KMS-11 (cell line): ENCODE measurements at regions not wholly inside any gene's neighbourhood (a gene's known extent, or its start where the extent isn't known, plus 50 kb on each side); places are given as distances from the start of the nearest gene placed in this dataset.

Experiments used
- H2AFZ ChIP-seq: fragments of 200-600 bp; sonication (generic); 2 replicates; pipeline ENCODE4 v1.6.1; 2016; ENCODE audit warnings: antibody characterized with exemption, mixed run types, low read depth
- H3K27ac ChIP-seq: fragments of 200-600 bp; sonication (generic); 2 replicates; pipeline ENCODE4 v1.6.1; 2016; ENCODE audit warnings: mild to moderate bottlenecking, mixed run types
- H3K27me3 ChIP-seq: fragments of 200-600 bp; sonication (generic); 2 replicates; pipeline ENCODE4 v1.6.1; 2017; ENCODE audit warnings: mild to moderate bottlenecking, low read depth, mixed run types, moderate library complexity; ENCODE audit not compliant: insufficient read depth
- H3K36me3 ChIP-seq: fragments of 200-600 bp; sonication (generic); 2 replicates; pipeline ENCODE4 v1.6.1; 2017; ENCODE audit warnings: mild to moderate bottlenecking, mixed run types; ENCODE audit not compliant: insufficient read depth
- H3K4me1 ChIP-seq: fragments of 200-600 bp; sonication (generic); 2 replicates; pipeline ENCODE4 v1.6.1; 2016; ENCODE audit warnings: mild to moderate bottlenecking, low read depth, mixed run types; ENCODE audit not compliant: poor library complexity, severe bottlenecking
- H3K4me2 ChIP-seq: fragments of 200-600 bp; sonication (generic); 2 replicates; pipeline ENCODE4 v1.7.0; 2016; ENCODE audit warnings: mild to moderate bottlenecking, mixed run types
- H3K4me3 ChIP-seq: fragments of 200-600 bp; sonication (generic); IDR thresholded peaks from 2 replicates; pipeline ENCODE4 v1.6.1; 2017; ENCODE audit warnings: low read depth, low read length, mixed read lengths; ENCODE audit not compliant: insufficient read depth
- H3K79me2 ChIP-seq: fragments of 200-600 bp; sonication (generic); 2 replicates; pipeline ENCODE4 v1.6.1; 2016; ENCODE audit warnings: low read depth, mixed run types; ENCODE audit not compliant: insufficient read depth
- H3K9ac ChIP-seq: fragments of 200-600 bp; sonication (generic); 2 replicates; pipeline ENCODE4 v1.6.1; 2016; ENCODE audit warnings: mild to moderate bottlenecking, mixed run types
- H4K20me1 ChIP-seq: fragments of 200-600 bp; sonication (generic); 2 replicates; pipeline ENCODE4 v1.6.1; 2016; ENCODE audit warnings: mild to moderate bottlenecking, mixed run types; ENCODE audit not compliant: insufficient read depth
- TF ChIP-seq, protein P1 (sequence below): fragments of 200-600 bp; sonication (generic); conservative IDR thresholded peaks from 2 replicates; pipeline ENCODE4 v1.6.1; 2017; ENCODE audit warnings: low read depth, mild to moderate bottlenecking, antibody characterized with exemption, low read length, moderate library complexity, mixed read lengths

DNA sequence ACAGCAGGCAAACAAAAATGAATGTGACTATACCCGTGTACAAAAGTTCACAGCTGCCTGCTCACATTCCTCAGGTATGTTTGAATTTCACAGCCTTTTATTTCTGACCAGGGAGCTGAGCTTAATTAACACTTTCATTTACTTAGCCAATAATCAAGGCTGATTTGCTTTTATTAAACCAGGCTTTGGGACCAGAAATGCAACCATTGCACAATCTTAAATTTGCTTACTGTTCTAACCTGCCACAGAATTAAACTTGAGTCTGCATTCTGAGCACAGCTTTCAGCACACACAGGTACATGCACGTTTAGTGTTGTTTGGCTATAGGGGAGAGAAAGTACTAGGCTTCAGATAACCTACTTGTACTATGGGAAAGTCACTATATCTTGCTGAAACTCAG, 372.4 kb upstream of the ATP5MC3 start:
- Histone ChIP-seq H3K79me2 (no peaks in the 10 kb centered on the region), H3K4me3 (no peak overlapping the region), H3K4me1 (no peaks in the 10 kb centered on the region), H3K27me3 (no peaks in the 10 kb centered on the region), H4K20me1 (no peaks in the 10 kb centered on the region), H3K36me3 (no peaks in the 10 kb centered on the region), H2AFZ (no peak overlapping the region), H3K27ac (no peak overlapping the region), H3K4me2 (no peak overlapping the region), H3K9ac (no peak overlapping the region)
- TF ChIP-seq, protein P1, sequence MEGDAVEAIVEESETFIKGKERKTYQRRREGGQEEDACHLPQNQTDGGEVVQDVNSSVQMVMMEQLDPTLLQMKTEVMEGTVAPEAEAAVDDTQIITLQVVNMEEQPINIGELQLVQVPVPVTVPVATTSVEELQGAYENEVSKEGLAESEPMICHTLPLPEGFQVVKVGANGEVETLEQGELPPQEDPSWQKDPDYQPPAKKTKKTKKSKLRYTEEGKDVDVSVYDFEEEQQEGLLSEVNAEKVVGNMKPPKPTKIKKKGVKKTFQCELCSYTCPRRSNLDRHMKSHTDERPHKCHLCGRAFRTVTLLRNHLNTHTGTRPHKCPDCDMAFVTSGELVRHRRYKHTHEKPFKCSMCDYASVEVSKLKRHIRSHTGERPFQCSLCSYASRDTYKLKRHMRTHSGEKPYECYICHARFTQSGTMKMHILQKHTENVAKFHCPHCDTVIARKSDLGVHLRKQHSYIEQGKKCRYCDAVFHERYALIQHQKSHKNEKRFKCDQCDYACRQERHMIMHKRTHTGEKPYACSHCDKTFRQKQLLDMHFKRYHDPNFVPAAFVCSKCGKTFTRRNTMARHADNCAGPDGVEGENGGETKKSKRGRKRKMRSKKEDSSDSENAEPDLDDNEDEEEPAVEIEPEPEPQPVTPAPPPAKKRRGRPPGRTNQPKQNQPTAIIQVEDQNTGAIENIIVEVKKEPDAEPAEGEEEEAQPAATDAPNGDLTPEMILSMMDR: no peak

DNA sequence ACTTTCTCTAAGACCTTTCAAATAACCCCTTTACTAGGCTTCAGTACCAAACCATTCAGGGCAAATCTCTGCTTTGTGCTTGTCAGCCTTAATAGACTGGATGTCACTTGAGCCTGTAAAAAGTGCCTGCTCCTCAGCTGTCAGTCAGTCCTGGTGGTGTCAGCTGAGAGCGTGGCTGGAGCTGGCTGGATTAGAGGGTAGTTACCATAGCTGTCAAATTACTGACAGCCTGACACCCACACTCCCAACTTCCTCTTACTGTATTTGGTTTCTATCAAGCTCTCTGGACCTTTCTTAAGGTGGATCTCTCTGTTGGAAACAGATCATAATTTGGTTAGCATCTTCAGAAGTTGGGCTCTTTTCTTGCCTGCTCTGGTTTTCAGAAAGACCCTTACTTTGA, 371.4 kb upstream of the ATP5MC3 start:
- H3K9ac ChIP-seq: no peak overlapping the region
- no peaks in the 10 kb centered on the region for H3K27me3 ChIP-seq
- no peaks in the 10 kb centered on the region for H3K4me1 ChIP-seq
- H4K20me1 ChIP-seq: no peaks in the 10 kb centered on the region
- no peak overlapping the region for H3K4me3 ChIP-seq
- no peak overlapping the region for H3K27ac ChIP-seq
- no peak overlapping the region for H3K4me2 ChIP-seq
- TF ChIP-seq, protein P1: no peak
- H3K36me3 ChIP-seq: no peaks in the 10 kb centered on the region
- no peak overlapping the region for H2AFZ ChIP-seq
- no peaks in the 10 kb centered on the region for H3K79me2 ChIP-seq

DNA sequence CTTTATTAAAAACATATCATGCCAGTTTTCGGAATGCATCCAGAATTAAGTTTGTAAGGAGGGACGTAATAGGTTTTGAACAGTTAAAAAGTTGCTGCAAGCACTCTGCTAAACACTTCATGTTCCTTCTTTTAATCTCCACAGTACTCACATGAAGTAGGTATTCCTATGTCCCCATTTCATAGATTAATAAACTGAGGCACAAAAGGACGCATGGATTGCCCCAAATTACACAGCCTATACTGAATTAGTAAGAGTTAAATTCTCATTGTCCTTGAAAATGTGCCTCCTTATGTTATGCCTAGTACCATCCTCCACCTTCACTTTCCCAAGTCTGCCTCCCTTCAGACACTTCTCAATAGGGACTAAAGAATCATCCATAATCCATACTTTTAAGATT, 358.9 kb upstream of the ATP5MC3 start:
- no peak overlapping the region for H3K27ac ChIP-seq
- H3K4me2 ChIP-seq: no peak overlapping the region
- H4K20me1 ChIP-seq: no peaks in the 10 kb centered on the region
- H2AFZ ChIP-seq: no peak overlapping the region
- TF ChIP-seq, protein P1: no peak
- H3K4me1 ChIP-seq: no peaks in the 10 kb centered on the region
- H3K36me3 ChIP-seq: no peaks in the 10 kb centered on the region
- no peaks in the 10 kb centered on the region for H3K27me3 ChIP-seq
- H3K79me2 ChIP-seq: no peaks in the 10 kb centered on the region
- H3K9ac ChIP-seq: no peak overlapping the region
- H3K4me3 ChIP-seq: no peak overlapping the region

DNA sequence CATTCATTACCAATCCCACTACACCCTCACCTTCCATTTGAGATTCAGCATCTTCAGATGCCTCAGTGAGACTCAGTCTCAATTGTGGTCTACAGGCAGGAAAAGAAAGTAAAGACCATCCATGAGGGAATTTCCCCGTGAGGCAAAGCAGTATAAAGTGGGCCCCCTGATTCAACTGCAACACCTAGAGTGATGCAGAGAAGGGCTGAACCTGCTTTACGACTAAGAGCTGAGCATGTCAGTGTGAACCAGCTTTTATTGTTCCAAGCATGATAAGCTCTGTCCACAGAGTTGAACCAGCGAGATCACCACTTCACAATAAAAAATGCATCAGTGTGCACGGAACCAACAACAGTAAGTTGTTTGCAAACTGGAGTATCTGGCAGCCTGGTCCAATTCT, 357.6 kb upstream of the ATP5MC3 start:
- Histone ChIP-seq H3K4me1 (no peaks in the 10 kb centered on the region), H3K79me2 (no peaks in the 10 kb centered on the region), H3K27ac (no peak overlapping the region), H2AFZ (no peak overlapping the region), H3K9ac (no peak overlapping the region), H3K4me2 (no peak overlapping the region), H4K20me1 (no peaks in the 10 kb centered on the region), H3K36me3 (no peaks in the 10 kb centered on the region), H3K4me3 (no peak overlapping the region), H3K27me3 (no peaks in the 10 kb centered on the region)
- TF ChIP-seq, protein P1: no peak

DNA sequence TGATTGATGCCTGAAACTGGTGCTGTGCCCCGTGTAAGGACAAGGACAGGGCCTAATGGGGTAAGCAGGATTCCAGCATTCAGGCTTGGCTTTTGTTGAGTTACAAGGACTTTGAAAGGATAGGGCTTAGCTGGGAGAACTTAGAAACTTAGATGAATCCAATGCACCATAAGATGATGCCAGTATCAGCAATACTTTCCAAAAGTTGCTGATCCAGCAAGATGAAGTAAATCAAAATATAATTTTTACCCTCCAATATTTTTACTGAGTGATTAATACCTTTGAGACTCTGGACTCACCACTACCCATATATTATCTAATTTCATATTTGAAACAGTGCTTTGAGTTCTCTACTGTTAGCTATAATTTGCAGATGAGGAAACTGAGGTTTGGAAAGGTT, 354.5 kb upstream of the ATP5MC3 start:
- Histone ChIP-seq H4K20me1 (no peaks in the 10 kb centered on the region), H3K27ac (no peak overlapping the region), H3K27me3 (no peaks in the 10 kb centered on the region), H3K4me1 (no peaks in the 10 kb centered on the region), H2AFZ (no peak overlapping the region), H3K4me3 (no peak overlapping the region), H3K79me2 (no peaks in the 10 kb centered on the region), H3K4me2 (no peak overlapping the region), H3K36me3 (no peaks in the 10 kb centered on the region), H3K9ac (no peak overlapping the region)
- TF ChIP-seq, protein P1: no peak
